Muscle of leg (tissue), 3 donors: ENCODE measurements at regions not wholly inside any gene's neighbourhood (a gene's known extent, or its start where the extent isn't known, plus 50 kb on each side); places are given as distances from the start of the nearest gene placed in this dataset.
A peak's percentile ranks its signal among the peaks of the same experiment; 100 is the strongest.

ENCODE experiments used
- DNase-seq: peaks from one replicate; pipeline ENCODE4 v3.0.0; 2013
- H3K27ac ChIP-seq: one replicate; pipeline ENCODE4 v1.5.1; 2013; ENCODE audit warnings: mild to moderate bottlenecking, low read length, control low read depth
- H3K27me3 ChIP-seq: one replicate; pipeline ENCODE4 v1.6.1; 2013; ENCODE audit warnings: low read length; ENCODE audit not compliant: control insufficient read depth, insufficient read depth
- H3K36me3 ChIP-seq: one replicate; pipeline ENCODE4 v1.6.1; 2013; ENCODE audit warnings: low read length; ENCODE audit not compliant: control insufficient read depth, insufficient read depth
- H3K4me1 ChIP-seq: one replicate; pipeline ENCODE4 v1.6.1; 2013; ENCODE audit warnings: low read length; ENCODE audit not compliant: control insufficient read depth, insufficient read depth
- H3K4me3 ChIP-seq: one replicate; pipeline ENCODE4 v1.5.1; 2013; ENCODE audit warnings: low read length, control low read depth
- H3K9me3 ChIP-seq: replicated peaks from 2 replicates; pipeline ENCODE4 v1.6.1; 2013; ENCODE audit warnings: low read depth, low read length; ENCODE audit not compliant: control insufficient read depth
- WGBS: methylation state at CpG from one replicate; pipeline ENCODE4 v1.1.5; 2013; ENCODE audit warnings: missing lambda C conversion rate; ENCODE audit not compliant: insufficient coverage; 5-methylcytosine and 5-hydroxymethylcytosine counted together

GRCh38 chr2:19785867-19786266, 115.9 kb downstream of the TTC32 start:
- H3K4me3 ChIP-seq, result no peak overlapping the region
- H3K36me3 ChIP-seq, result no peaks in the 10 kb centered on the region
- H3K27ac ChIP-seq, result no peak overlapping the region
- H3K27me3 ChIP-seq, result no peaks in the 10 kb centered on the region
- H3K4me1 ChIP-seq, result peaks cover 19% of the 10 kb centered on the region
- H3K9me3 ChIP-seq, result no peaks in the 10 kb centered on the region
- 82% methylated on average over 2 of the region's 4 CpGs for WGBS
- no peak for DNase-seq

- Histone ChIP-seq H3K9me3 (no peaks in the 10 kb centered on the region), H3K27me3 (no peaks in the 10 kb centered on the region), H3K4me1 (peaks cover 18% of the 10 kb centered on the region), H3K4me3 (no peak overlapping the region), H3K27ac (no peak overlapping the region), H3K36me3 (no peaks in the 10 kb centered on the region)
- peak; percentile 46 for DNase-seq
- WGBS, result 64% methylated on average over 6 of the region's 7 CpGs
Measured at GRCh38 chr2:19785447-19785846, 116.3 kb downstream of the TTC32 start.

GRCh38 chr2:19784456-19784855, 117.3 kb downstream of the TTC32 start:
- no peak for DNase-seq
- Histone ChIP-seq H3K36me3 (no peaks in the 10 kb centered on the region), H3K27ac (no peak overlapping the region), H3K4me3 (no peak overlapping the region), H3K4me1 (peaks cover 11% of the 10 kb centered on the region), H3K9me3 (no peaks in the 10 kb centered on the region), H3K27me3 (no peaks in the 10 kb centered on the region)
- 100% methylated on average over 3 of the region's 5 CpGs for WGBS

DNA sequence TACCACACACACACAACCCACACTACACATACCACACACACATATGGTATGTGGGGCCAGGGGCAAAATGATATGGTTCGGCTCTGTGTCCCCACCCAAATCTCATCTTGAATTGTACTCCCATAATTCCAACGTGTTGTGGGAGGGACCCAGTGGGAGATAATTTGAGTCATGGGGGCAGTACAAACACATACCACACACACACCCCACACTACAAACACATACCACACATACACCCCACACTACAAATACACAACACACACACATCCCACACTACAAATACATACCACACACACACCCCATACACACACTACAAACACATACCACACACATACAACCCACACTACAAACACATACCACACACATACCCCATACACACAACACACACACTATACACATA, 117.8 kb downstream of the TTC32 start:
- H3K9me3 ChIP-seq, result no peaks in the 10 kb centered on the region

GRCh38 chr2:19776941-19777514, 124.8 kb downstream of the TTC32 start:
- H3K27ac ChIP-seq, result no peak overlapping the region
- no peaks in the 10 kb centered on the region for H3K36me3 ChIP-seq
- peak; percentile 23 for DNase-seq
- H3K4me1 ChIP-seq, result peaks cover 12% of the 10 kb centered on the region
- 55% methylated on average over 2 of the region's 6 CpGs for WGBS
- no peaks in the 10 kb centered on the region for H3K27me3 ChIP-seq
- no peaks in the 10 kb centered on the region for H3K9me3 ChIP-seq
- no peak overlapping the region for H3K4me3 ChIP-seq

More for the DNA sequence above, 117.8 kb downstream of the TTC32 start:
- WGBS, result no CpG with 5 or more reads among the region's 2 CpGs
- DNase-seq, result no peak
- Histone ChIP-seq H3K4me1 (peaks cover 11% of the 10 kb centered on the region), H3K27me3 (no peaks in the 10 kb centered on the region), H3K4me3 (no peak overlapping the region), H3K27ac (no peak overlapping the region), H3K36me3 (no peaks in the 10 kb centered on the region)

DNA sequence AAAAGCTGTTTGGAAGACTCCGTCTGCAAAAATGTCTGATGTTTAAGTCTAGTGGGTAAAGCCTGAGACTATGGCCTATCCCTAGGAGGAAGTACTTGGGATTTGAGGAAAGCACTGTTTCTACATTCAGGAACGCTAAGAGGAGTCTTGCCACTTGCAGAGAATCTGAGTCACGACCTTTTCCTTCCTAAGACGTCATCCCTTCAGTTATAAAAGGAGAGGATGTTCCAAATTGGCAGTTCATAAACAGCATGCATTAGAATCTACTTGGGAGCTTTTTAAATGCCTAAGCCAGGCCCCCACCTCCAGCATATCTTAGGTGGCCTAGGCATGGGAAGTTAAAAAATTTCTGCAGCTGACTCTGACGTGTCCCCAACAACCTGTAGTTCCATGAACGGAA, 125.9 kb downstream of the TTC32 start:
- Histone ChIP-seq H3K36me3 (no peaks in the 10 kb centered on the region), H3K9me3 (no peaks in the 10 kb centered on the region), H3K4me1 (peaks cover 12% of the 10 kb centered on the region), H3K4me3 (no peak overlapping the region), H3K27ac (no peak overlapping the region), H3K27me3 (no peaks in the 10 kb centered on the region)
- 67% methylated on average over 2 of the region's 6 CpGs for WGBS
- peak; percentile 62 for DNase-seq

- 45% methylated on average over 4 of the region's 5 CpGs for WGBS
- peak; percentile 14 for DNase-seq
- H3K4me1 ChIP-seq, result peaks cover 12% of the 10 kb centered on the region
Measured at GRCh38 chr2:19775315-19775714, 126.5 kb downstream of the TTC32 start.

GRCh38 chr2:19774805-19775176, 127.0 kb downstream of the TTC32 start:
- Histone ChIP-seq H3K4me3 (no peak overlapping the region), H3K27ac (peak overlapping the region; percentile 48), H3K36me3 (no peaks in the 10 kb centered on the region), H3K9me3 (no peaks in the 10 kb centered on the region), H3K27me3 (no peaks in the 10 kb centered on the region), H3K4me1 (peaks cover 12% of the 10 kb centered on the region)
- 33% methylated on average over 2 of the region's 3 CpGs for whole genome bisulfite sequencing
- DNase-seq, result peak; percentile 52

More at GRCh38 chr2:19775315-19775714, 126.5 kb downstream of the TTC32 start:
- Histone ChIP-seq H3K4me3 (no peak overlapping the region), H3K9me3 (no peaks in the 10 kb centered on the region), H3K27ac (no peak overlapping the region), H3K36me3 (no peaks in the 10 kb centered on the region), H3K27me3 (no peaks in the 10 kb centered on the region)

- no CpG with 5 or more reads among the region's 4 CpGs for WGBS
- Histone ChIP-seq H3K4me1 (peaks cover 12% of the 10 kb centered on the region), H3K4me3 (no peak overlapping the region), H3K9me3 (no peaks in the 10 kb centered on the region), H3K27me3 (no peaks in the 10 kb centered on the region), H3K27ac (no peak overlapping the region), H3K36me3 (no peaks in the 10 kb centered on the region)
- DNase-seq, result no peak
Measured at GRCh38 chr2:19772981-19773380, 128.8 kb downstream of the TTC32 start.

DNA sequence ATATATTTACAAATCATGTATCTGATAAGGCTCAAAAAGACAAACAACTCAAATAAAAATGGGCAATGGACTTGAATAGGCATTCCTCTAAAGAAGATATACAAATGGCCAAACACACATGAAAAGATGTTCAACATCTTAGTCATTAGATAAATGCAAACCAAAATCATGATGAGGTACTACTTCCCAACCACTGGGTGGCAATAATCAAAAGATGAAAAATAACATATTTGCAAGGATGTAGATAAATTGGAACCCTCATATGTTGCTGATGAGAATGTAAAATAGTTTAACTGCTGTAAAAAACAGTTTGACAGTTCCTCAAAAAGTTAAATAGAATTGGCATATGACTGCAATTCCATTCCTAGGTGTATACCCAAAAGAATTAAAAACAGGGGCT, 132.3 kb downstream of the TTC32 start:
- Histone ChIP-seq H3K9me3 (peaks cover 3% of the 10 kb centered on the region), H3K27ac (no peak overlapping the region), H3K36me3 (no peaks in the 10 kb centered on the region), H3K4me1 (peaks cover 3% of the 10 kb centered on the region), H3K4me3 (no peak overlapping the region), H3K27me3 (no peaks in the 10 kb centered on the region)
- DNase-seq, result no peak

- H3K4me1 ChIP-seq, result no peaks in the 10 kb centered on the region
- DNase-seq, result no peak
- H3K9me3 ChIP-seq, result peaks cover 3% of the 10 kb centered on the region
- no peak overlapping the region for H3K4me3 ChIP-seq
- H3K36me3 ChIP-seq, result no peaks in the 10 kb centered on the region
- H3K27me3 ChIP-seq, result no peaks in the 10 kb centered on the region
- no CpG with 5 or more reads among the region's 1 CpG for WGBS
- no peak overlapping the region for H3K27ac ChIP-seq
Measured at GRCh38 chr2:19767899-19768298, 133.9 kb downstream of the TTC32 start.
